Sigmoid colon (tissue), 6 donors: ENCODE measurements at regions not wholly inside any gene's neighbourhood (a gene's known extent, or its start where the extent isn't known, plus 50 kb on each side); places are given as distances from the start of the nearest gene placed in this dataset.

Source experiments
- DNase-seq: peaks from one replicate; pipeline ENCODE4 v3.0.0-alpha.2; 2019
- H3K27ac ChIP-seq, 4 donors: fragments of 200-600 bp; sonication (generic); one replicate each; pipeline ENCODE4 v1.5.1; 2016 to 2019; ENCODE audit warnings: mild to moderate bottlenecking in 1 of 4
- H3K27me3 ChIP-seq, 3 donors: fragments of 200-600 bp; sonication (generic); one replicate each; pipeline ENCODE4 v1.5.1; 2019; ENCODE audit warnings: mild to moderate bottlenecking in 1 of 3
- H3K36me3 ChIP-seq, 4 donors: fragments of 200-600 bp; sonication (generic); one replicate each; pipeline ENCODE4 v1.5.1; 2016 to 2019
- H3K4me1 ChIP-seq, 4 donors: fragments of 200-600 bp; sonication (generic); one replicate each; pipeline ENCODE4 v1.5.1; 2017 to 2019
- H3K4me3 ChIP-seq, 4 donors: fragments of 200-600 bp; sonication (generic); one replicate each; pipeline ENCODE4 v1.5.1; 2017 to 2019; ENCODE audit warnings: mild to moderate bottlenecking in 2 of 4, moderate library complexity in 1 of 4
- H3K9me3 ChIP-seq, 4 donors: fragments of 200-600 bp in 3 of 4; sonication (generic) in 3 of 4; one replicate each; pipeline versions ENCODE4 v1.5.1 to v1.6.1; 2013 to 2019
- CTCF ChIP-seq, 4 experiments: fragments of 450-650 bp in 3 of 4; fragments of 200-600 bp in 1 of 4; IDR thresholded peaks; one replicate each; pipeline ENCODE4 v1.5.1; 2016 to 2019; ENCODE audit warnings: antibody characterized with exemption in 4 of 4, mild to moderate bottlenecking in 3 of 4, moderate library complexity in 2 of 4
- EP300 ChIP-seq, 4 donors: sonication (generic); formaldehyde crosslinking; IDR thresholded peaks; one replicate each; pipeline ENCODE4 v1.6.1; 2017; ENCODE audit warnings: antibody characterized with exemption in 4 of 4
- POLR2A ChIP-seq, 2 donors: fragments of 450-650 bp; IDR thresholded peaks; one replicate each; pipeline ENCODE4 v1.6.1; 2016; ENCODE audit warnings: antibody characterized with exemption in 2 of 2, mild to moderate bottlenecking in 2 of 2, moderate library complexity in 2 of 2
- POLR2AphosphoS5 ChIP-seq, 4 donors: sonication (generic); formaldehyde crosslinking; IDR thresholded peaks; one replicate each; pipeline ENCODE4 v1.6.1; 2017; ENCODE audit warnings: antibody characterized with exemption in 4 of 4
- WGBS, 2 donors: extraction: QIAGEN DNeasy Blood & Tissue Kit; methylation state at CpG; one replicate each; pipeline ENCODE4 v1.1.7; 2013; 5-methylcytosine and 5-hydroxymethylcytosine counted together
- intact Hi-C: fragments of 100-400 bp; cut with DNase I; formaldehyde crosslinking; loops from one replicate; pipeline ENCODE4 v1.15.1; 2023
- donor health status: healthy with polysubstance abuse.
- donor health status: healthy.

GRCh38 chr4:77308843-77309242 is 151.8 kb downstream of the CCNG2 start:
- no peak for TF ChIP-seq POLR2A (IDR thresholded peaks at IDR 0.05)
- TF ChIP-seq CTCF (IDR thresholded peaks at IDR 0.05): no peak
- TF ChIP-seq POLR2AphosphoS5 (IDR thresholded peaks at IDR 0.05): no peak
- no peak for TF ChIP-seq EP300 (IDR thresholded peaks at IDR 0.05)
- WGBS, 2 donors: 11 to 19% methylated on average over 1 of the region's 1 CpG
- Histone ChIP-seq H3K4me1 (no peaks in the 10 kb centered on the region), H3K36me3 (no peaks in the 10 kb centered on the region), H3K27ac (no peak overlapping the region), H3K27me3 (no peaks in the 10 kb centered on the region), H3K4me3 (no peak overlapping the region), H3K9me3 (no peaks in the 10 kb centered on the region)
- intact Hi-C loops: no loop called here
- DNase-seq: no peak

GRCh38 chr4:77309496-77309895 is 152.5 kb downstream of the CCNG2 start:
- WGBS, 2 donors: 17 to 68% methylated on average over 2 of the region's 2 CpGs
- DNase-seq: no peak
- no peaks in the 10 kb centered on the region for H3K27me3 ChIP-seq
- H3K36me3 ChIP-seq: no peaks in the 10 kb centered on the region
- no peak overlapping the region for H3K4me3 ChIP-seq
- no peak for TF ChIP-seq POLR2A (IDR thresholded peaks at IDR 0.05)
- TF ChIP-seq POLR2AphosphoS5 (IDR thresholded peaks at IDR 0.05): no peak
- no peak for TF ChIP-seq CTCF (IDR thresholded peaks at IDR 0.05)
- no peak for TF ChIP-seq EP300 (IDR thresholded peaks at IDR 0.05)
- H3K27ac ChIP-seq: no peak overlapping the region
- no peaks in the 10 kb centered on the region for H3K4me1 ChIP-seq
- no peaks in the 10 kb centered on the region for H3K9me3 ChIP-seq
- intact Hi-C loops: no loop called here

- DNase-seq: no peak
- 68 to 69% methylated on average over 3 of the region's 3 CpGs for WGBS, 2 donors
- Histone ChIP-seq H3K4me3 (no peak overlapping the region), H3K36me3 (no peaks in the 10 kb centered on the region), H3K4me1 (no peaks in the 10 kb centered on the region), H3K9me3 (no peaks in the 10 kb centered on the region), H3K27ac (no peak overlapping the region), H3K27me3 (no peaks in the 10 kb centered on the region)
- intact Hi-C loops: no loop called here
- TF ChIP-seq CTCF (IDR thresholded peaks at IDR 0.05) (no peak), EP300 (IDR thresholded peaks at IDR 0.05) (no peak), POLR2AphosphoS5 (IDR thresholded peaks at IDR 0.05) (no peak), POLR2A (IDR thresholded peaks at IDR 0.05) (no peak)
Observed at GRCh38 chr4:77310931-77311330, 153.9 kb downstream of the CCNG2 start.

GRCh38 chr4:77314697-77315096 is 157.7 kb downstream of the CCNG2 start:
- H3K9me3 ChIP-seq: peaks cover 0 to 9% (median 0%) of the 10 kb centered on the region in 4 donors
- H3K4me3 ChIP-seq: no peak overlapping the region
- no peaks in the 10 kb centered on the region for H3K27me3 ChIP-seq
- 88 to 93% methylated on average over 4 of the region's 4 CpGs for WGBS, 2 donors
- no peak for DNase-seq
- intact Hi-C loops: no loop called here
- no peaks in the 10 kb centered on the region for H3K36me3 ChIP-seq
- TF ChIP-seq POLR2AphosphoS5 (IDR thresholded peaks at IDR 0.05) (no peak), POLR2A (IDR thresholded peaks at IDR 0.05) (no peak), EP300 (IDR thresholded peaks at IDR 0.05) (no peak), CTCF (IDR thresholded peaks at IDR 0.05) (no peak)
- no peaks in the 10 kb centered on the region for H3K4me1 ChIP-seq
- no peak overlapping the region for H3K27ac ChIP-seq

DNA sequence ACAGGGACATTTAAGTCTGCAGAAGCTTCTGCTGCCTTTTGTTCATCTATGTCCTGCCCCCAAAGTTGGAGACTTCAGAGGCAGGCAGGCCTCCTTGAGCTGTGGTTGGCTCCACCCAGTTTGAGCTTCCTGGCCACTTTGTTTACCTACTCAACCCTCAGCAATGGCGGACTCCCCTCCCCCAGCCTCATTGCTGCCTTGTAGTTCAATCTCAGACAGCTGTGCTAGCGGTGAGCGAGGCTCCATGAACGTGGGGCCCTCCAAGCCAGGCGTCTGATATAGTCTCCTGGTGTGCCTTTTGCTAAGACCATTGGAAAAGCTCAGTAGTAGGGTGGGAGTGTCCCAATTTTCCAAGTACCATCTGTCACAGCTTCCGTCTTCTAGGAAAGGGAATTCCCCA is 170.1 kb downstream of the CCNG2 start:
- H3K9me3 ChIP-seq: peaks cover 0 to 7% (median 1%) of the 10 kb centered on the region in 4 donors
- no peak overlapping the region for H3K27ac ChIP-seq
- TF ChIP-seq CTCF (IDR thresholded peaks at IDR 0.05): no peak
- no peak for TF ChIP-seq POLR2AphosphoS5 (IDR thresholded peaks at IDR 0.05)
- no peak for TF ChIP-seq EP300 (IDR thresholded peaks at IDR 0.05)
- TF ChIP-seq POLR2A (IDR thresholded peaks at IDR 0.05): no peak
- H3K27me3 ChIP-seq: no peaks in the 10 kb centered on the region
- H3K4me3 ChIP-seq: no peak overlapping the region
- intact Hi-C loops: no loop called here
- 67 to 82% methylated on average over 6 of the region's 6 CpGs for WGBS, 2 donors
- no peaks in the 10 kb centered on the region for H3K36me3 ChIP-seq
- no peaks in the 10 kb centered on the region for H3K4me1 ChIP-seq
- no peak for DNase-seq
